Neural progenitor cell (in vitro differentiated cells): ENCODE measurements at regions not wholly inside any gene's neighbourhood (a gene's known extent, or its start where the extent isn't known, plus 50 kb on each side); places are given as distances from the start of the nearest gene placed in this dataset.

Experiments
- EZH2 ChIP-seq: fragments of 200-600 bp; sonication (generic); IDR thresholded peaks from 2 replicates; pipeline ENCODE4 v1.6.1; 2017; ENCODE audit warnings: antibody characterized with exemption, mild to moderate bottlenecking, moderate library complexity
- EZH2phosphoT487 ChIP-seq: fragments of 200-600 bp; sonication (generic); IDR thresholded peaks from 2 replicates; pipeline ENCODE4 v1.6.1; 2017; ENCODE audit warnings: antibody characterized with exemption
- TF ChIP-seq, protein P1 (sequence below): fragments of 200-600 bp; sonication (generic); IDR thresholded peaks from 2 replicates; pipeline ENCODE4 v1.5.1; 2017; ENCODE audit warnings: antibody characterized with exemption, mild to moderate bottlenecking

DNA sequence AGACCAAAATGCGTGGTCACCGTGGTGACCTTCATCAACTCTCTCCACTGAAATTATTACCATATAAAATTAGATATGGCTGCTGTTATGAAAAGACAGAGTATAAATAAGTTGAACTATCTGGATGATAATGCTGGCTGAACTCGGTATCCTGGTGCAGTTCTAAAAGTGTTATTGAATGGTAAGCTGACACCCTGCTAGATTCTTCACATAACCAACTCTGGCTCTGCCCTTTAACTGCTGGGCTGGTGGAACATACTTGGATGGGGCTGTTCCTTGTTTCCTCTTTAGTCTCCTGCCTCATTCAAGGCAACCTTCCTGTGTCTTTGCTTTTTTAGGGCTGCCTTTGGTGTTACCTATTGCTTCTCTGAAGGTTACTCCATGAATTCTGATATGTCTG is 106.9 kb downstream of the FGF9 start:
- TF ChIP-seq, protein P1, sequence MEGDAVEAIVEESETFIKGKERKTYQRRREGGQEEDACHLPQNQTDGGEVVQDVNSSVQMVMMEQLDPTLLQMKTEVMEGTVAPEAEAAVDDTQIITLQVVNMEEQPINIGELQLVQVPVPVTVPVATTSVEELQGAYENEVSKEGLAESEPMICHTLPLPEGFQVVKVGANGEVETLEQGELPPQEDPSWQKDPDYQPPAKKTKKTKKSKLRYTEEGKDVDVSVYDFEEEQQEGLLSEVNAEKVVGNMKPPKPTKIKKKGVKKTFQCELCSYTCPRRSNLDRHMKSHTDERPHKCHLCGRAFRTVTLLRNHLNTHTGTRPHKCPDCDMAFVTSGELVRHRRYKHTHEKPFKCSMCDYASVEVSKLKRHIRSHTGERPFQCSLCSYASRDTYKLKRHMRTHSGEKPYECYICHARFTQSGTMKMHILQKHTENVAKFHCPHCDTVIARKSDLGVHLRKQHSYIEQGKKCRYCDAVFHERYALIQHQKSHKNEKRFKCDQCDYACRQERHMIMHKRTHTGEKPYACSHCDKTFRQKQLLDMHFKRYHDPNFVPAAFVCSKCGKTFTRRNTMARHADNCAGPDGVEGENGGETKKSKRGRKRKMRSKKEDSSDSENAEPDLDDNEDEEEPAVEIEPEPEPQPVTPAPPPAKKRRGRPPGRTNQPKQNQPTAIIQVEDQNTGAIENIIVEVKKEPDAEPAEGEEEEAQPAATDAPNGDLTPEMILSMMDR: no peak
- TF ChIP-seq EZH2phosphoT487 (no peak), EZH2 (no peak)
